Activated CD8-positive, alpha-beta memory T cell treated with anti-CD3 and anti-CD28 coated beads, Interleukin-2, amount 50 U/mL, for 1 hour (primary cell): ENCODE measurements at regions not wholly inside any gene's neighbourhood (a gene's known extent, or its start where the extent isn't known, plus 50 kb on each side); places are given as distances from the start of the nearest gene placed in this dataset.

Experiments used
- DNase-seq: peaks from one replicate; pipeline ENCODE4 v3.0.0-alpha.2; 2020; ENCODE audit errors: extremely low read depth

- no peak for DNase-seq
Measured at GRCh38 chr2:120567128-120567527, 168.5 kb upstream of the GLI2 start.

GRCh38 chr2:120568089-120568974 lies 167.3 kb upstream of the GLI2 start:
- DNase-seq = no peak

GRCh38 chr2:120568975-120569268 lies 166.7 kb upstream of the GLI2 start:
- no peak for DNase-seq

- DNase-seq = no peak
Measured at GRCh38 chr2:120570001-120570400, 165.7 kb upstream of the GLI2 start.

- DNase-seq = no peak
Measured at GRCh38 chr2:120570546-120570945, 165.1 kb upstream of the GLI2 start.

- no peak for DNase-seq
Measured at GRCh38 chr2:120571015-120571728, 164.5 kb upstream of the GLI2 start.

GRCh38 chr2:120572226-120572625 lies 163.4 kb upstream of the GLI2 start:
- no peak for DNase-seq

- no peak for DNase-seq
Measured at GRCh38 chr2:120574620-120575019, 161.0 kb upstream of the GLI2 start.

- no peak for DNase-seq
Measured at GRCh38 chr2:120575966-120576365, 159.7 kb upstream of the GLI2 start.

GRCh38 chr2:120576509-120577474 lies 158.9 kb upstream of the GLI2 start:
- DNase-seq = no peak

GRCh38 chr2:120577721-120578295 lies 157.9 kb upstream of the GLI2 start:
- no peak for DNase-seq

GRCh38 chr2:120578576-120579352 lies 156.9 kb upstream of the GLI2 start:
- DNase-seq = no peak

GRCh38 chr2:120579916-120580685 lies 155.6 kb upstream of the GLI2 start:
- no peak for DNase-seq

- no peak for DNase-seq
Measured at GRCh38 chr2:120580709-120581108, 155.0 kb upstream of the GLI2 start.

GRCh38 chr2:120583121-120583520 lies 152.5 kb upstream of the GLI2 start:
- DNase-seq = no peak

GRCh38 chr2:120583851-120584570 lies 151.7 kb upstream of the GLI2 start:
- DNase-seq = no peak

- DNase-seq = no peak
Measured at GRCh38 chr2:120586507-120587278, 149.0 kb upstream of the GLI2 start.

- no peak for DNase-seq
Measured at GRCh38 chr2:120587279-120587996, 148.2 kb upstream of the GLI2 start.
